ENCODE measurements at regions not wholly inside any gene's neighbourhood (a gene's known extent, or its start where the extent isn't known, plus 50 kb on each side); places are given as distances from the start of the nearest gene placed in this dataset.

DNA sequence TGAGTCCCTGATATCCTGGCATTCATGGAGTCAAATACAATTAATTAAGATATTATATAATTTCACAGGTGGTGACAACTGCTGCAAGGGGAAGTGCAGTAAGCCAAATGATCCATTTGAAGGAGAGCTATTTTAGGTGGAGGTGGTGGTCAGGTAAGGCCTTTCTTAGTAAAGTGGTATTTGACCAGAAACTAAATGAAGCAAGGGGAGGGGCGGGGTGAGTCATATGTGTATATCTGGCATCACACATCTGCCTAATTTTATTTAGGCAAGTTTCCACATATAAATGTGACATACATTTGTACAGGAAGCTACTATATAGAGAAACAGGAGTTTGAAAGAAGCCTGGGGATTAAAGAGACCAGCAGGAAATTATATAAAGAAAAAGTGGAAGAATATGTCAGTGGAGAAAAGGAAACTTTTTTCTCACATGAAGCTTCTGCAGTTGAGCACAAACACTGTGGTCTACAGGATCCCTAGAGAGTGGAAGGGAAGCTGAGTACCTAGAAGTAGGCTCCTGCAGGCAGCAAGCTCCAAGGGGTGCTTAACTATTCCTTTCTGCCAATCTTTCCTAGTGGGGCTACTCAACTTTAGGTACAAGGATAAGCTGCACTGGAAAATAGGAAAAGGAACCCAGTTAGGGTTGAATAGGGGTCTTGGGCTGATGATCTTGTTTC is 99.6 kb downstream of the OGFRL1 start:
- TF ChIP-seq, protein P1, sequence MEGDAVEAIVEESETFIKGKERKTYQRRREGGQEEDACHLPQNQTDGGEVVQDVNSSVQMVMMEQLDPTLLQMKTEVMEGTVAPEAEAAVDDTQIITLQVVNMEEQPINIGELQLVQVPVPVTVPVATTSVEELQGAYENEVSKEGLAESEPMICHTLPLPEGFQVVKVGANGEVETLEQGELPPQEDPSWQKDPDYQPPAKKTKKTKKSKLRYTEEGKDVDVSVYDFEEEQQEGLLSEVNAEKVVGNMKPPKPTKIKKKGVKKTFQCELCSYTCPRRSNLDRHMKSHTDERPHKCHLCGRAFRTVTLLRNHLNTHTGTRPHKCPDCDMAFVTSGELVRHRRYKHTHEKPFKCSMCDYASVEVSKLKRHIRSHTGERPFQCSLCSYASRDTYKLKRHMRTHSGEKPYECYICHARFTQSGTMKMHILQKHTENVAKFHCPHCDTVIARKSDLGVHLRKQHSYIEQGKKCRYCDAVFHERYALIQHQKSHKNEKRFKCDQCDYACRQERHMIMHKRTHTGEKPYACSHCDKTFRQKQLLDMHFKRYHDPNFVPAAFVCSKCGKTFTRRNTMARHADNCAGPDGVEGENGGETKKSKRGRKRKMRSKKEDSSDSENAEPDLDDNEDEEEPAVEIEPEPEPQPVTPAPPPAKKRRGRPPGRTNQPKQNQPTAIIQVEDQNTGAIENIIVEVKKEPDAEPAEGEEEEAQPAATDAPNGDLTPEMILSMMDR (IDR thresholded peaks at IDR 0.05) = no peak
- TF ChIP-seq POLR2A (IDR thresholded peaks at IDR 0.05) = no peak
